ENCODE measurements at regions not wholly inside any gene's neighbourhood (a gene's known extent, or its start where the extent isn't known, plus 50 kb on each side); places are given as distances from the start of the nearest gene placed in this dataset.

- no peak for TF ChIP-seq EZH2phosphoT487 (IDR thresholded peaks at IDR 0.05; ENCODE audit: unreplicated experiment)
- TF ChIP-seq ZNF114 (CRISPR knock-in tag; IDR thresholded peaks at IDR 0.05), result no peak
- no peak for TF ChIP-seq JUNB (IDR thresholded peaks at IDR 0.05; ENCODE audit: unreplicated experiment)
- TF ChIP-seq EZH2 (IDR thresholded peaks at IDR 0.05; ENCODE audit: low read depth, unreplicated experiment), result no peak
- TF ChIP-seq STAT1 (IDR thresholded peaks at IDR 0.05; ENCODE audit: unreplicated experiment), result no peak
- TF ChIP-seq ETS1 (IDR thresholded peaks at IDR 0.05), result no peak
- TF ChIP-seq REST (IDR thresholded peaks at IDR 0.05; ENCODE audit: unreplicated experiment), result no peak
- no peak for TF ChIP-seq CTCF (conservative IDR thresholded peaks at IDR 0.05; ENCODE audit: low read depth in 2 of 2)
- no peak for TF ChIP-seq NANOG (IDR thresholded peaks at IDR 0.05; ENCODE audit: borderline replicate concordance)
- TF ChIP-seq POLR2AphosphoS5 (IDR thresholded peaks at IDR 0.05; ENCODE audit: low read depth), result no peak
- no peak for TF ChIP-seq ZNF462 (CRISPR knock-in tag; IDR thresholded peaks at IDR 0.05)
- TF ChIP-seq ZNF331 (CRISPR knock-in tag; IDR thresholded peaks at IDR 0.05; ENCODE audit: low read depth), result no peak
- no peak for TF ChIP-seq CREB1 (CRISPR knock-in tag; IDR thresholded peaks at IDR 0.05; ENCODE audit: low read depth)
- ATAC-seq, result no peak
- no peak overlapping the region for H3K4me3 Mint-ChIP-seq
Observed at GRCh38 chr9:108441251-108441650, 414.5 kb downstream of the ACTL7B start.

More at GRCh38 chr9:108441251-108441650, 414.5 kb downstream of the ACTL7B start:
- H2AFZ ChIP-seq, result no peak overlapping the region
- no peaks in the 10 kb centered on the region; the same call in 1 of the 2 replicates for H3K9me2 ChIP-seq (ENCODE audit: insufficient read depth)
- H3K27me3 ChIP-seq (ENCODE audit: insufficient read depth), result no peaks in the 10 kb centered on the region
- no peaks in the 10 kb centered on the region for H3K79me2 ChIP-seq (replicated peaks; ENCODE audit: insufficient read depth)
- H4K20me1 ChIP-seq (replicated peaks; ENCODE audit: insufficient read depth), result no peaks in the 10 kb centered on the region
- no peak for DNase-seq (ENCODE audit: low spot score)
- no peak overlapping the region for H3K27ac ChIP-seq (ENCODE audit: low read depth)
- H3K27me3 Mint-ChIP-seq (ENCODE audit: insufficient read depth, low read depth, poor library complexity), result no peaks in the 10 kb centered on the region
- H3K4me1 ChIP-seq (ENCODE audit: insufficient read depth), result no peaks in the 10 kb centered on the region
- H3F3A ChIP-seq (replicated peaks; ENCODE audit: low read depth), result no peaks in the 10 kb centered on the region
- no peaks in the 10 kb centered on the region for H3K9me3 Mint-ChIP-seq
- H3K36me3 ChIP-seq (ENCODE audit: insufficient read depth), result no peaks in the 10 kb centered on the region
- no peak overlapping the region for H3K4me2 ChIP-seq
- no peaks in the 10 kb centered on the region; the same call in 2 of the 3 replicates for H3K4me1 Mint-ChIP-seq
- no peak overlapping the region for H3K4me3 ChIP-seq
- H3K27ac Mint-ChIP-seq, result no peak overlapping the region
- H3K36me3 Mint-ChIP-seq (ENCODE audit: low read depth), result no peaks in the 10 kb centered on the region

Data from GM23338 (cell line).